ENCODE measurements at regions not wholly inside any gene's neighbourhood (a gene's known extent, or its start where the extent isn't known, plus 50 kb on each side); places are given as distances from the start of the nearest gene placed in this dataset.
"Not testable (repeated sequence)": the region's sequence is repeated elsewhere in the genome, so short reads cannot be mapped to it uniquely, and the experiment has no call there.

- DNase-seq = no peak
These were observed 356.6 kb upstream of the UBE2E2 start for GRCh38 chr3:22846566-22846965.

DNA sequence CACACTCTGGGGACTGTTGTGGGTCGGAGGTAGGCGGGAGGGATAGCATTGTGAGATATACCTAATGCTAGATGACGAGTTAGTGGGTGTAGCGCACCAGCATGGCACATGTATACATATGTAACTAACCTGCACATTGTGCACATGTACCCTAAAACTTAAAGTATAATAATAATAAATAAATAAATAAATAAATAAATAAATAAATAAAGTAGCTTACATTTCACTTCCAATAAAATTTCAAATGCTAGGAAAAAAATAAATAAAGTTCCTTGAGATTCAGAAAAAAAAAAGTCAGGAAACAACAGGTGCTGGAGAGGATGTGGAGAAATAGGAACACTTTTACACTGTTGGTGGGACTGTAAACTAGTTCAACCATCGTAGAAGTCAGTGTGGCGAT lies 353.5 kb upstream of the UBE2E2 start:
- DNase-seq = not testable (repeated sequence)

- no peak for DNase-seq
These were observed 346.3 kb upstream of the UBE2E2 start for GRCh38 chr3:22856811-22857210.

GRCh38 chr3:22858486-22858885 lies 344.6 kb upstream of the UBE2E2 start:
- no peak for DNase-seq

DNA sequence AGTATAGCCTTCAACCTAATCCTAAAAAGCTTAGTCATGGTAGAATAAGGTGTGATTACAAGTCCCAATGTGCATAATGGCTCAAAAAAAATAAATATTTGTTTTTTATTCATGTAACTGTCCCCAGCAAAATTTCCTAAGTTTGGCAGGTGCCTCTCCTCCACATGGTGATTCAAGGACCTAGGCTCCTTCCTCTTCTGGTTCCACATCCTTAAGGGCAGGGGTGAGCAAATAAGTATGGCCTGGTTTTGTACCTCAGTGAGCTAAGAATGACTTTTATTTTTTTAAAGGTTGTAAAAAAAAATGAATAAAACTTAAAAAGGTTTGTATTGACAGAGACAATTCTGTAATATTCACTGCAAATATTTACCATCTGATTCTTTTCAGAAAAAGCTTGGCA lies 343.5 kb upstream of the UBE2E2 start:
- no peak for DNase-seq

DNA sequence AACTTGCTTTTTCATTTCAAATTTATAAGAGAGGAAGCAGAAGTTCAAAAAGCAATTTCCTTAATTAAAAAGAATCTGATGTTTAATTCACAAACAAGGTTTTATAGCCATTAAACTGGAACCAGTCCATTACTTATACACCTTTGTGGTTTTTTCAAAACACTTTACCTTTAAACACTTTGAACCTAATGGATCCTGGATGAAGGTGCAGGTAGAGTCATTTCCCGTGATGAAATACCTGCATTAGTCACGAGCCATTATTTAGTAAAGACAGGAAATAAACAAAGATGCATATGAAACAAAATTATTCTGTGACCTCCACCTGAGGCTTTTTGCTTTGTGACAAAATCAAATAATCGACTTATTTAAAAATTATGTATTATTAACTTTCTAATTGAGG lies 341.7 kb upstream of the UBE2E2 start:
- no peak for DNase-seq

- no peak for DNase-seq
These were observed 341.0 kb upstream of the UBE2E2 start for GRCh38 chr3:22862111-22862510.

DNA sequence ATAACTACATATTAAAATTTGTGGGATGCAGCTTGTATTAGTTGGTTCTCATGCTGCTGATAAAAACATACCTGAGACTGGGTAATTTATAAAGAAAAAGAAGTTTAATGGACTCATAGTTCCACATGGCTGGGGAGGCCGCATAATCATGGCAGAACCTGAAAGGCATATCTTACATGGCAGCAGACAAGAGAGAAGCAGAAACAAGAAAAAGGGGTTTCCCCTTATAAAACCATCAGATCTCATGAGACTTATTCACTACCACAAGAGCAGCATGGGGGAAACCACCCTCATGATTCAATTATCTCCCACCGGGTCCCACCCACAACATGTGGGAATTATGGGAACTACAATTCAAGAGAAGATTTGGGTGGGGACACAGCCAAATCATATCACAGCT lies 320.3 kb upstream of the UBE2E2 start:
- DNase-seq = not testable (repeated sequence)

- no peak for DNase-seq
These were observed 318.1 kb upstream of the UBE2E2 start for GRCh38 chr3:22885039-22885438.

- no peak for DNase-seq
These were observed 317.4 kb upstream of the UBE2E2 start for GRCh38 chr3:22885574-22886341.

GRCh38 chr3:22886439-22887068 lies 316.6 kb upstream of the UBE2E2 start:
- DNase-seq = no peak

- DNase-seq = no peak
These were observed 315.3 kb upstream of the UBE2E2 start for GRCh38 chr3:22887664-22888291.

DNA sequence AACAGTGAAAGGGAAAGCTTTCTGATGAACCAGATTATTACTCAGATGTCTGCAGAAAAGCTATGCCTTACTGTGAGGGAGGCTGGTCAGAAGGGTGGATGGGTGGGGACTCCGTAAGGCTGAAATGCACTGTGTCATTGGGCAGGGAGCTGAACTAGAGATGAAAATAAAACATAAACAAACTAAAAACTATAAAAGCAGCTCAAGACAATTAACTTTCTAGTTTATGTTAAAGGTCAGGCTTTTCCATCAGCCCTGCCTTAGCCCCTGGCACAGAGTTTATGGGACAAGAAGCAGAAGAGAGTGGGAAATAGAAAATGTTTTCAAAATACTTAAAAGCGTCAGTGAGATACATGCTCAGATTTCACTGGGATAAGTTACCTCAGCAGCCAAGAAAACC lies 310.0 kb upstream of the UBE2E2 start:
- no peak for DNase-seq

DNA sequence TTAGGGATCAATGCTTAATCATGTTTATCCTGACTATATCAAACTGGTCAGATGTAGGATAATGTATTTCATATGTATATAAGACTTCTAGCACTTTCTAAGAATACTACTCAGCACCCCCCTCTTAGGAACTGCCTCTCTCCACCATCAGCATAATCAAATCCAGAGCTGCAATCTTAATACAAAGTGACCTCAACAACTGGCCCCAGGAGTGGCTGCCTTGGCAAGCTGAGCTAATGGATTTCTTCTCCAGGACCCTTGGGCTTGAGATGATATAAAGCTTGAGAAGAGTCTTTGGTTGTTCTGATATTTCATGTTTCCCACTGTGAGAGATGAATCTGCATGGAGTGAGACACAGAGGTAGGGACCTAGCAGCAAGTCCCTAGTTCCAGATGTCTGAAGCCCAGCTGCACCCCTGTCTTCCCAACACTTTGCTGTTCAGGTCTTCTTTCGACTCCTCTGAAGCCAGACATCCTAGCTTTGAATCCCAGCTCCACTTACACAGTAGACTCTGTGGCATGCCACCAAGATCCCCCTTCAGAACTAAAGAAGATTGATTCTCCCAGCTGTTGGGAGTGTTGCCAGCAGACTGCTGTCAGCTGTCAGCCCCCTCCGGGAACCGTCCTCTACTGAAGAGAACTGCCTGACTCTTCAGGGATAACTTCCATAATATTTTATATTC lies 309.3 kb upstream of the UBE2E2 start:
- no peak for DNase-seq

- no peak for DNase-seq
These were observed 308.3 kb upstream of the UBE2E2 start for GRCh38 chr3:22894865-22895264.

- DNase-seq = no peak
These were observed 307.5 kb upstream of the UBE2E2 start for GRCh38 chr3:22895671-22896070.

GRCh38 chr3:22898558-22898957 lies 304.6 kb upstream of the UBE2E2 start:
- DNase-seq = no peak

DNA sequence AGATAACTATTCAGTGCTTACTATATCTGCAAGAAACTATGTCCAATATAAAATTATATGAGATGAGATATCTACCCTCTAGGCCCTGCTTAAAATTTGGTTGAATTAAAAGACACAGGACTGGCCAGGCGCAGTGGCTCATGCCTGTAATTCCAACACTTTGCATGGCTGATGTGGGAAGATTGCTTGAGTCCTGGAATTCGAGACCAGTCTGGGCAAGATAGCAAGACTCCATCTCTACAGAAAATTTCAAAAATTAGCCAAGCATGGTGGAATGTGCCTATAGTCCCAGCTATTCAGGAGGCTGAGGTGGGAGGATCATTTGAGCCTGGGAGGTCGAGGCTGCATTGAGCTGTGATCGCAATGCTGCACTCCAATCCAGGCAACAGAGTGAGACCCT lies 303.7 kb upstream of the UBE2E2 start:
- DNase-seq = no peak

GRCh38 chr3:22900296-22900695 lies 302.8 kb upstream of the UBE2E2 start:
- no peak for DNase-seq

DNA sequence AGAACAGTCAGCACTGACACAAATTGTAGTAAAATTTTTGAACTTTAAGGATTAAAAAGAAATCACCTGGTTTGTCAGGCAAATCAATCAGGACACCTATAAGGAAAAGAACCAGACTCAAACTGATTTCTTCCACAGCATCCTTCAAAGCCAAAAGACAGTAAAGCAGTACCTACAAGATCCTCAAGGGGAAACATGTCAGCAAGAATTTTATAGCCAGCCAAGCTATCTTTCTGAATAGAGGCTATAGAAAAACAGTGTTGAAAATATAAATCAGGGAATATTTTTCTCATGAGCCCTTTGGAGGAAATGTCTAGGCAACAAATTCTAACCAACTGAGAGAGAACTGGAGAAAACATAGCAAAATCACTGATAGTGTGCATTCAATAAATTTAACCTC lies 301.4 kb upstream of the UBE2E2 start:
- DNase-seq = no peak

DNA sequence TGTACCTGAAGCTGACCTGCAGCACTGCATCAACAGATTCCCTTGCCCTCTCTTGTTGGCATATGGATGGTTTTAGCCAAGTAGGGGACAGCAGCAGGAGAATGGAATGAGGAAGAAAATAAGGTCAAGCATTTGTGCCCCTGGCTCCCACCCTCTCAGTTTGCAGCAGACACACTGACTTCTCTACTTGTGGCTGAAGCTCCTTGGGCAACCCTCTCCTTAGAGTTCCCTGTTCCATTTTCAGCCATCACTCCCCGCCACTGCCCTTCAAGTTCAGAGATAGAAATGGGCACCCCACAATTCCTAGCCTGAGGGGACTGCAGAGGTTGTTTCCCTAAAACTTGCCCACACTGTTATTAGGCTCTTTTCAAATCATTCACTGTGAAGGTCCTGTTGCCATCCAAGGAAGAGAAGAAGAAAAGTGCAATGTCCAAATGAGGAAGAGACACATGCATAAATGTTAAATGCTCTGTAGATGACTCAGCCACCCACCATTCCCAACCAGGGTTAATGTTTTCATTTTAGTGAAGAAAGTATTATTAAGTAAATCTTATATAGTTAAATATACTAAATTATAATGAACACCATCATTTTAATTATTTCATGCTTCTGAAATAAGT lies 295.9 kb upstream of the UBE2E2 start:
- no peak for DNase-seq

GRCh38 chr3:22907796-22908195 lies 295.3 kb upstream of the UBE2E2 start:
- no peak for DNase-seq

DNA sequence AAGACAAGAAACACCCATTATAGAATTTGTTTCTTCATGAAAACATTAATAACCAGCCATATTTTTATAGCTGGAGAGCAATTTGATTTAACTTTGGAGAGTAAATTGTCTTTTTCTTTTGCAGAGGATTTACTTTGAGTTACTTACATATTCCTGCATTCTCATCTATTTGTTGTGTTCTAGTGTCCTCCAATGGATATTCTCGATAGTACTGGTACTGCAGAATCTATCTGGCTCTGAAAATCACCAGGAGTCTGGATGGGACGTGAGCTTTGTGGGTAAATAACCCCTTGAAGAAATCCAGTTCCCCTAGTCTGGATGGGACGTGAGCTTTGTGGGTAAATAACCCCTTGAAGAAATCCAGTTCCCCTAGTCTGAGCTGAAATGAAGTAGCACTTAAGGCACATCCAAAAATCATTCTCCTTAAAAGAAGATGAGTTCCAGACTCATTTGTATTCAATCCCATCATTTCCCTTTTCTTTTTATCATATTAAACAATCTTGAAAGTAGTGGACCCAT lies 294.1 kb upstream of the UBE2E2 start:
- no peak for DNase-seq

Measured in stimulated activated CD8-positive, alpha-beta memory T cell treated with anti-CD3 and anti-CD28 coated beads, Interleukin-4, amount 100 ng/mL, for 48 hours (primary cell).